Hippocampal formation (tissue), 2 donors: ENCODE measurements at regions not wholly inside any gene's neighbourhood (a gene's known extent, or its start where the extent isn't known, plus 50 kb on each side); places are given as distances from the start of the nearest gene placed in this dataset.

Experiments used
- DNase-seq, 2 donors: peaks; one replicate each; lab custom pipeline; 2025; lab: John Stamatoyannopoulos, UW

- DNase-seq, result no peak
Observed at GRCh38 chr3:117172426-117172825, 462.8 kb downstream of the TUSC7 start.

- DNase-seq, result no peak
Observed at GRCh38 chr3:117181222-117181621, 471.6 kb downstream of the TUSC7 start.

DNA sequence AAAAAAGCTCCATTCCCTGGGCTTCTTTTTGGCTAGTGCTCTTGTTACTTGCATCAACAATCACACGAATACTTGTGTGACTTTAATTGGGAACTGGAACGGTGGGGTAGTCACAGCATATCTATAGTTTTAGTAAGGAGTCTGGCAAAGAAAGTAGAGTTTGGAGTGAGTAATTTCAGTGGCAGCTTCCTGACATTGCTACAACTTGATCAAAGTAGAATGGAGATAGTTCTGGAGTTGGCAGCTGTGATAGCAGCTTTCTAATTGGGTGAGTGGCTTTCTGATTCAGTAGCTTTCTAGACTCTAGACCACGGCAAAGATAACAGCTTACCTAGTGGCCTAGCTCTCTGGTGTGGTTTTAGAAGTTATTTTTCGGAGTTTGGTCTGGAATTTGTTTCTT is 475.0 kb downstream of the TUSC7 start:
- no peak for DNase-seq

DNA sequence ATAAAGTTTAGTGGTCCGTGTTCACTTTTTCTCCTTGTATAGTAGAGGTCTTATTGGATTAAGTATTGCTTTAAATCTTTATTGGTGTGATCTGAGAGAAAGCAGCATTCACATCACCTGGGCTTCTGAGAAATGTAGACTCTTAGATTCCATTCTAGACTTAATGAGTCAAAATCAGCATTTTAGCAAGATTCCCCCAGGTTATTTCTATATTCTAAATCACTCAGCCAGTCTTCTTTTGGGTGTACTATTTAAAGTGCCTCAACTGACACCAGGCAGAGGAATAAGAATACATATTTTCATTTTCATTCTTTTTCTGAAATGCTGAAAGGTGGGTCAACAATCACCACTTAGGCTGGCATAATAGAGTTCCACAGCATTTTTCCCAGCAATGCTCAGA is 481.7 kb downstream of the TUSC7 start:
- no peak for DNase-seq

DNA sequence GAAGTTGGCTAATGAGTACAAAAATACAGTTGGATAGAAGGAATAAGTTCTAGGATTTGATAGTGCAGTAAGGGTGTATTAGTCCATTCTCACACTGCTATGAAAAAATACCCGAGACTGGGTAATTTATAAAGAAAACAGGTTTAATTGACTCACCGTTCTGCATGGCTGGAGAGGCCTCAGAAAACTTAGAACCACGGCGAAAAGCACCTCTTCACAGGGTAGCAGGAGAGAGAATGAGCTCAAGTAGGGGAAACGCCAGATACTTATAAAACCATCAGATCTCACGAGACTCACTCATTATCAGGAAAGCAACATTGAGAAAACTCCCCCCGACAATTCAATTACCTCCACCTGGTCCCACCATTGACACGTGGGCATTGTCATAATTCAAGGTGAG is 483.3 kb downstream of the TUSC7 start:
- DNase-seq, result no peak

DNA sequence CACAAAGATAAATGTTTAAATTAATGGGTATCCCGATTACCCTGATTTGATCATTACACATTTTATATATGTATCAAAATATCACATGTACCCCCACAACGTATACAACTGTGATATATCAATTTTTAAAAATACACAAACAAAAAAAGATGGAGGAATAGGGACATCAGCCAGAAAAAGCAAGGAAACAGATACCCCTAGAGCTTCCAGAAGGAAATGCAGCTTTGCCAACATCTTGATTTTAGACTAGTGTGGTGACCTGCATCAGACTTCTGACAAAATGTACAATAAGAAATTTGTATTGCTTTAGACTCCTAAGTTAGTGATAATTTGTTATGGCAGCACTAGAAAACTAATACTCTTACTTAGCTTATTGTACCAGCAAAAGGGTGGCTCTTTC is 483.8 kb downstream of the TUSC7 start:
- no peak for DNase-seq

DNA sequence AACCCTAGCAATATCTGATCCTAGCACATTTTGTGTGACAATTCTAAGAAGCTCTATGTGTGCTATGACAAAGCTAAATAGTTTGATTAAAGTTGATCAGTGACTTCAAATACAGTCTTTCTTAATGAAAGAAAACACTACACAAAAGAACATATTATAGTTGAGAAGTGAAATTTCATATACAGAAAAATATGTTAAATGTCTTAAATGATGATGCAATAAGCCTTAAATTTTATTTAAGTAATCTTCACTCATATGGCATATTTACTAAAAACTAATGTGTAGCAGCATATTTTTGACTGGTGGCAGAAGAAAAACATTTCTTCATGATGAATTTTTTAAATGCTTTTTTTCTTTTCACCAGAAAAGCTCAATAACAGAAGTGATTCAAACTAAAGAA is 485.5 kb downstream of the TUSC7 start:
- no peak for DNase-seq

DNA sequence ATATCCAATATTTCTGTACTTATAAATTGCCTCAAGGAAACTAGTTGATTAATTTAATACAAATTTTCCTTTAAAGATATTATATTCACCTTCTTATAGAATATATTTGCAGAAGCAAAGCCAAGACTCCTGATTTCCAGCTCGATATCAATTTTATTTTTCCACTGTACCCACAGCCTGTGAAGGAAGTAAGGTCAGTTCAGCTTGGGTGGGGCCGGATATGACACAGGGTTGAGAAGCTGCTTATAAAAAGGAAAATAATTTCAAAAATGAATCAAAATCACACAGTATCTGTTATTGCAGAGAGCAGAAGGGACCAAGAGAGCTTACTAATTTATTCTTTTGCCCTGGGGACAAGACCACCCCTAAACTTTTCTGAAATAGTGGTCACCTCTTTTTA is 491.4 kb downstream of the TUSC7 start:
- no peak for DNase-seq

- no peak for DNase-seq
Observed at GRCh38 chr3:117201901-117202774, 492.6 kb downstream of the TUSC7 start.

GRCh38 chr3:117217355-117217754 is 507.8 kb downstream of the TUSC7 start:
- no peak for DNase-seq

DNA sequence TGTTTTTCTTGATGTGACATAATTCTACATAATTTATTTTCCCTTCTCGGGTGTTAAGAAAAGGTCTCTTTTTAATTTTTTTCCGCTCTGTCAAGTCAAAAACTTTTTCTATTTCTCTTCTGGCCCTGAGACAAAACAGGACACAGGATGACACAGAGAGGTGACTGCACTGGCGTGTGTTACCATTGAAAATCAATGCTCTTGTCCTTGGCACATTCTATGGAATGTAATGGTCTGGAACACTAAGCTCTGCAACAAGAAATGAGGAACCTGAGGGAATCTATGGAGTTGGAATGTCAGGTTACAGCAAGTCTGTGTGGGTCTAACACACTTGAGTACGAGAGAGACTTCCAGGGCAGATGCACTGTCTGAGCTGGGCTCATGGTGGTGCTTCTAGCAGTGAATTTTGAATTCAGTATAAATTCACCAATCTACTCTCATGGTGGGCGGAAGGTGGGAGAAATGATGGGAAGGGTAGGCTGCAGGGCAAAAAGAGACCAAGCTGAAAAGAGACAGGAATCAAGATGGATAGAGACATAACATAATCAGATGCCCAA is 508.3 kb downstream of the TUSC7 start:
- no peak for DNase-seq

GRCh38 chr3:117218641-117219048 is 509.1 kb downstream of the TUSC7 start:
- no peak for DNase-seq

GRCh38 chr3:117219296-117219695 is 509.7 kb downstream of the TUSC7 start:
- no peak for DNase-seq

DNA sequence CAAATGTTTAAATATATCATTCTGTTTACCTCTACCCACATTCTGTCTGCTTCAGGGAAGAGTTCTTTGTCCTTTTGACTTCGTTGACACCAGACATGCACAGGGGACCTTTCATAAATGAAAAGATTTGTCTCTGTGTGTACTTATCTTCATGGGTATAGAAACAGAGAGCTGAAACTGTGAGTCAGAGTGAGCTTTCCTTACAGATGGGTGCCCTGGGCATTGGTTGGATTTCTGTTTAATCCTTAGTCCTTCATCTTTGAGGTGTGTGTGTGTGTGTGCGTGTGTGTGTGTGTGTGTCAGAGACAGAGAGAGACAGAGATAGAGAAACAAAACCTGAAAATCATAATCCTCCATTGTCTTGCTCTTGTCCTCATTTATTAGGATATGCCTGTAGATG is 517.4 kb downstream of the TUSC7 start:
- DNase-seq, result no peak

DNA sequence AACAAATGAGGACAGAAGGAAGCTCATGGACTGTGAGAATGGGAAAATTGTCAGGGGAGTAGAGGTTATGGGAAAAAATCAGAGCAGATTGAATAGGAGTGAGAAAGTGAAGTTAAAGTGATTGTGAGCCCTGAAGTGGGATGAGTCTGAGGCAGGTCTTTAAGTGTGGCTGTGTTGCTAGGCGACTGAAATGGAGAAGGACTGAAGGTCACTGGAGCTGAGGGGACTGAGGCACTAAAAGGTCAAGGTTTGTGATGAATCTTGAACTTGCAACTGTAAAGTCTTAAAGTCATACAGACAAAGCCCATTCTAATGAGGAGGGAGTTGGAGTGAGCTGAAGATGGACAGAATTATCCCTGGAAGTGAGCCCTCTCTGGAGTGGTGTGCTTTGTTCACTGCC is 518.9 kb downstream of the TUSC7 start:
- no peak for DNase-seq

- no peak for DNase-seq
Observed at GRCh38 chr3:117230924-117231323, 521.3 kb downstream of the TUSC7 start.

DNA sequence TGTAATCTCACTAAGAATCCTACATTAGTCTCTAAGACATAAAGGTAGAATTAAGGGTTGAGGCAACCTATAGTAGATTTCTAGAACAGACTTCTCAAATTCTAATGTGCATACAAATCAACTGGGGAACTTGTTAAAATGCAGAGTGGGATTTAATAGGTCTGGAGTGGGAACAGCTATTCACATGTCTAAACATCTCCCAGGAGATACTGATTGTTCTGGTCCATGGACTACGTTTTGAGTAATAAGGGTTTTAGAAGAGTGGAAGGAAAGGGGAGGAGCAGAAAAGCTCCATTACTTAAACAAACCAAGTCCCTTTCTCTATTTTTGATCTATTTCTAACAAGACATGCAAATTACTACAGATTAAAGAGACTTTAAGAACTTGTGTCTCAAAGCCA is 524.8 kb downstream of the TUSC7 start:
- DNase-seq, result peak in 1 of 2 donors; percentile 27

DNA sequence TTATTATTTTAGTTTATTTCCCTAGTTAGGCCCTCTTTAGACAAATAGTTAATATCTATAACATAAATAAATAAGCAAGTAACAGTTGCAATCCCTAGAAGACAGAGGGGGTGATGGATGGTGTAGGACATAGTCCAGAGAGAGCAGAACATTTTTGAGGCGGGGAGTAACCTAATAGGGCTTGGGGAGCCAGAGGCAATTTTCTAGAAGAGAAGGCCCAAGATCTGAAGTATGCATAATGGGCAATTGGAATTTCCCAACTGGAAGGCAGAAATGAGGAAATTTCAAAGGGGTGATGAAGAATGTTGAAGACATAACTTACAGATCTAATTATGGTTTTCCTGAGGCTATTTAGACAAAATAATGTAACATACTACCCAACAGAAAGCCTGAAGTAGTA is 525.7 kb downstream of the TUSC7 start:
- no peak for DNase-seq

- no peak for DNase-seq
Observed at GRCh38 chr3:117238806-117239205, 529.2 kb downstream of the TUSC7 start.

DNA sequence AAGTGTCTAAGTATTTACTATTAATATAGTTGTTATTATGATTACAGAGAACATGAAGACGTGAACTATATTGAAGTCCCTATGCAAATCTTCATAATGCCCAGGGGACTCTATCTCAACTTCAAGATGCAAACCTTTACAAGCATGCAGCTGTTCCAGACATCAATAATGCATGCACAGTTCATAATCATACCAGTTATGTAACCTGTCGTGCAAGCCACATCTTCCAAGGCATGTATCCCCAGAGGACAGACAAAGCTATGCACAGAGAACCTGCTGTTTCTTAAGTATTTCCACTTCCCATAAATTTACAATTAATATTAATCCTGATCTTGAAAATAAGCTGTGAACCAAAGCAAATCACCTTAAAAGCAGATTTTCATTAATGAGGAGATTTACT is 534.1 kb downstream of the TUSC7 start:
- DNase-seq, result no peak

- no peak for DNase-seq
Observed at GRCh38 chr3:117246771-117247555, 537.4 kb downstream of the TUSC7 start.

GRCh38 chr3:117248153-117248552 is 538.6 kb downstream of the TUSC7 start:
- DNase-seq, result no peak

DNA sequence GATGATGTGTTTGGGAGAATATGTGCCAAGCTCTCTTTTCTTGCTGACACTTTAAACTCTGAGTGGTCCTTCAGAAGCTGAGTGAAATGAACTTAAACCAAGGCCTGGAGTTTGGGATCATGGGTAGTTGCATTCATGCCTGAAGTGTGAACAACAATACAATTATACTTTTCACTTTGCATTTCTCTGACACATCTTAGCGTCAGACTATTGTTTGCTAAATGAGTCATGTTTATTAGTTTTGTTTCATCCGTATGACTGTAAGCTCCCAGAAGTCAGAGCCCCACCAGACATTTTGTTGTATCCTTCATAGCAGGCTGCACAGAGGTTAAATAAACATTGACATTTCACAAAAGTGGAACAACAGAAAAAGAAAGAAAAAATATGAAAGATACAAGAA is 542.6 kb downstream of the TUSC7 start:
- DNase-seq, result no peak
